HepG2 (cell line): ENCODE measurements at regions not wholly inside any gene's neighbourhood (a gene's known extent, or its start where the extent isn't known, plus 50 kb on each side); places are given as distances from the start of the nearest gene placed in this dataset.

Experiments used
- CSRNP2 ChIP-seq: sonication (generic); formaldehyde crosslinking; conservative IDR thresholded peaks from 2 replicates; pipeline ENCODE4 v1.8.0; 2022; ENCODE audit warnings: low read depth, missing genetic modification reagents
- CTCF ChIP-seq: sonication (generic); formaldehyde crosslinking; IDR thresholded peaks from 2 replicates; pipeline ENCODE4 v1.5.0; 2020; ENCODE audit warnings: mild to moderate bottlenecking, missing genetic modification reagents, moderate library complexity
- FOXK1 ChIP-seq: sonication (generic); formaldehyde crosslinking; IDR thresholded peaks from 2 replicates; pipeline ENCODE4 v1.4.0; 2020; ENCODE audit warnings: low read depth, missing genetic modification reagents, borderline replicate concordance
- FUBP1 ChIP-seq: sonication (generic); formaldehyde crosslinking; IDR thresholded peaks from 2 replicates; pipeline ENCODE4 v1.5.1; 2020; ENCODE audit warnings: missing genetic modification reagents, mild to moderate bottlenecking, borderline replicate concordance
- HMGXB4 ChIP-seq, 2 experiments: sonication (generic) in 1 of 2; formaldehyde crosslinking in 1 of 2; IDR thresholded peaks; 2 replicates each; pipeline versions ENCODE4 v1.4.0 to v1.6.1; 2018 to 2020; ENCODE audit warnings: missing genetic modification reagents in 2 of 2, borderline replicate concordance in 1 of 2, low read depth in 1 of 2, mild to moderate bottlenecking in 1 of 2, missing biosample characterization in 1 of 2
- KAT8 ChIP-seq: IDR thresholded peaks from 2 replicates; pipeline ENCODE4 v1.6.1; 2016; ENCODE audit warnings: missing genetic modification reagents, missing compliant biosample characterization
- MAX ChIP-seq: IDR thresholded peaks from 2 replicates; pipeline ENCODE4 v1.6.1; 2012; ENCODE audit warnings: inconsistent platforms
- MLXIP ChIP-seq: sonication (generic); formaldehyde crosslinking; IDR thresholded peaks from 2 replicates; pipeline ENCODE4 v1.9.0; 2021; ENCODE audit warnings: missing genetic modification reagents, borderline replicate concordance
- TEAD2 ChIP-seq: sonication (generic); formaldehyde crosslinking; IDR thresholded peaks from 2 replicates; pipeline ENCODE4 v1.9.0; 2021; ENCODE audit warnings: missing genetic modification reagents
- ZNF788 ChIP-seq: sonication (generic); formaldehyde crosslinking; IDR thresholded peaks from 2 replicates; pipeline ENCODE4 v1.5.0; 2020; ENCODE audit warnings: mild to moderate bottlenecking, missing genetic modification reagents, borderline replicate concordance
- TF ChIP-seq, protein P1 (sequence below), 2 experiments: IDR thresholded peaks; 2 replicates each; pipeline ENCODE4 v1.6.1; 2011 to 2012; ENCODE audit warnings: low read length in 2 of 2, borderline replicate concordance in 1 of 2, low read depth in 1 of 2, mild to moderate bottlenecking in 1 of 2, moderate library complexity in 1 of 2

DNA sequence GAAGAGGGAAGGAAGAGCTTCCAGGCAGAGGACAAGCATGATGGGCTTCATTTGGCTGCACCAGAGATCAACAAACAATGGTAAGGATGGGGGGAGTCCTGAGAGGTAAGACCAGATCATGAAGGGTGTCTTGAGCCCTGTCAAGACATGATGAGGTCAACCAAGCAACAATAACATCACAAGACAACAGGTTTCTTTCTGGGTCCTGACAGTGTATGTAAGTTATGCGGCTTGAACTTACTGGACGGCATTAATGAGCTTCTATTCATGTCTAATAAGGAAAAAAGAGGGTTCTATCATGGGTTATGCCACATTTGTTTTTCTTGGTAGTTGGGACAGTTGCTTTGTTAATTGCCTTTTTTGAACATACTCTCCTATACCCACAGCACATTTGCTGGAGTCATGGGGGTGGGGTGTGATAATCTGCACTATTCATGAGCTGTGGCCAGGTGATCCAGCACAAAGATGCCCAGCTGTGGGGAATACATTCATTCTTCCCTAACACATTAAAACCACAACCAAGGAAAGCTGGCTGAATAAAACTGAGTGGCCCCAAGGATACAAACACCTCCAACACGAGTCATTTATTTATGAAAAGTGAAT lies 168.8 kb upstream of the KLF14 start:
- TF ChIP-seq CTCF (CRISPR knock-in tag), result no peak
- no peak for TF ChIP-seq TEAD2 (CRISPR knock-in tag)
- TF ChIP-seq, protein P1, sequence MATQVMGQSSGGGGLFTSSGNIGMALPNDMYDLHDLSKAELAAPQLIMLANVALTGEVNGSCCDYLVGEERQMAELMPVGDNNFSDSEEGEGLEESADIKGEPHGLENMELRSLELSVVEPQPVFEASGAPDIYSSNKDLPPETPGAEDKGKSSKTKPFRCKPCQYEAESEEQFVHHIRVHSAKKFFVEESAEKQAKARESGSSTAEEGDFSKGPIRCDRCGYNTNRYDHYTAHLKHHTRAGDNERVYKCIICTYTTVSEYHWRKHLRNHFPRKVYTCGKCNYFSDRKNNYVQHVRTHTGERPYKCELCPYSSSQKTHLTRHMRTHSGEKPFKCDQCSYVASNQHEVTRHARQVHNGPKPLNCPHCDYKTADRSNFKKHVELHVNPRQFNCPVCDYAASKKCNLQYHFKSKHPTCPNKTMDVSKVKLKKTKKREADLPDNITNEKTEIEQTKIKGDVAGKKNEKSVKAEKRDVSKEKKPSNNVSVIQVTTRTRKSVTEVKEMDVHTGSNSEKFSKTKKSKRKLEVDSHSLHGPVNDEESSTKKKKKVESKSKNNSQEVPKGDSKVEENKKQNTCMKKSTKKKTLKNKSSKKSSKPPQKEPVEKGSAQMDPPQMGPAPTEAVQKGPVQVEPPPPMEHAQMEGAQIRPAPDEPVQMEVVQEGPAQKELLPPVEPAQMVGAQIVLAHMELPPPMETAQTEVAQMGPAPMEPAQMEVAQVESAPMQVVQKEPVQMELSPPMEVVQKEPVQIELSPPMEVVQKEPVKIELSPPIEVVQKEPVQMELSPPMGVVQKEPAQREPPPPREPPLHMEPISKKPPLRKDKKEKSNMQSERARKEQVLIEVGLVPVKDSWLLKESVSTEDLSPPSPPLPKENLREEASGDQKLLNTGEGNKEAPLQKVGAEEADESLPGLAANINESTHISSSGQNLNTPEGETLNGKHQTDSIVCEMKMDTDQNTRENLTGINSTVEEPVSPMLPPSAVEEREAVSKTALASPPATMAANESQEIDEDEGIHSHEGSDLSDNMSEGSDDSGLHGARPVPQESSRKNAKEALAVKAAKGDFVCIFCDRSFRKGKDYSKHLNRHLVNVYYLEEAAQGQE (IDR thresholded peaks at IDR 0.05; ENCODE audit: borderline replicate concordance in 1 of 2, low read depth in 1 of 2, low read length in 2 of 2), result no peak
- no peak for TF ChIP-seq HMGXB4 (CRISPR knock-in tag; IDR thresholded peaks at IDR 0.05; ENCODE audit: borderline replicate concordance in 1 of 2, low read depth in 1 of 2)
- no peak for TF ChIP-seq MLXIP (CRISPR knock-in tag)
- no peak for TF ChIP-seq ZNF788
- no peak for TF ChIP-seq CSRNP2 (CRISPR knock-in tag)
- TF ChIP-seq FOXK1 (CRISPR knock-in tag), result no peak
- TF ChIP-seq FUBP1 (CRISPR knock-in tag), result no peak
- no peak for TF ChIP-seq MAX
- no peak for TF ChIP-seq KAT8 (CRISPR knock-in tag)
